Gastroesophageal sphincter (tissue), 4 donors: ENCODE measurements at regions not wholly inside any gene's neighbourhood (a gene's known extent, or its start where the extent isn't known, plus 50 kb on each side); places are given as distances from the start of the nearest gene placed in this dataset.

Experiments
- ATAC-seq: fragments of 150-250 bp; one replicate; pipeline ENCODE4 v1.9.1; 2016; ENCODE audit warnings: mild to moderate bottlenecking, moderate library complexity
- H3K27ac ChIP-seq, 4 donors: fragments of 200-600 bp; sonication (generic) in 3 of 4; 1 replicate in 3 of 4; 2 replicates in 1 of 4; pipeline ENCODE4 v1.5.1; 2016 to 2019
- H3K27me3 ChIP-seq: fragments of 200-600 bp; sonication (generic); one replicate; pipeline ENCODE4 v1.5.1; 2019
- H3K36me3 ChIP-seq, 2 donors: fragments of 200-600 bp; sonication (generic); one replicate each; pipeline ENCODE4 v1.5.1; 2019; ENCODE audit warnings: control low read depth in 1 of 2
- H3K4me1 ChIP-seq, 3 donors: fragments of 200-600 bp; sonication (generic); 1 replicate in 2 of 3; 2 replicates in 1 of 3; pipeline ENCODE4 v1.5.1; 2016 to 2019; ENCODE audit warnings: control low read depth in 2 of 3
- H3K4me3 ChIP-seq, 2 donors: fragments of 200-600 bp; sonication (generic); one replicate each; pipeline ENCODE4 v1.5.1; 2019; ENCODE audit warnings: mild to moderate bottlenecking in 1 of 2, moderate library complexity in 1 of 2
- H3K9me3 ChIP-seq, 3 donors: fragments of 200-600 bp; sonication (generic); one replicate each; pipeline ENCODE4 v1.5.1; 2017 to 2019; ENCODE audit warnings: control low read depth in 2 of 3
- EP300 ChIP-seq: sonication (generic); formaldehyde crosslinking; IDR thresholded peaks from one replicate; pipeline ENCODE4 v1.6.1; 2017; ENCODE audit warnings: antibody characterized with exemption, mild to moderate bottlenecking
- POLR2A ChIP-seq, 2 donors: fragments of 450-650 bp; IDR thresholded peaks; one replicate each; pipeline ENCODE4 v1.6.1; 2017; ENCODE audit warnings: antibody characterized with exemption in 2 of 2, mild to moderate bottlenecking in 2 of 2, moderate library complexity in 1 of 2
- POLR2AphosphoS5 ChIP-seq: sonication (generic); formaldehyde crosslinking; IDR thresholded peaks from one replicate; pipeline ENCODE4 v1.6.1; 2017; ENCODE audit warnings: antibody characterized with exemption
- WGBS, 2 donors: methylation state at CpG; one replicate each; pipeline ENCODE4 v1.1.5; 2018; ENCODE audit warnings: low coverage in 1 of 2; 5-methylcytosine and 5-hydroxymethylcytosine counted together
- TF ChIP-seq, protein P1 (sequence below), 4 experiments: fragments of 200-600 bp in 2 of 4; fragments of 450-650 bp in 2 of 4; sonication (generic) in 1 of 4; IDR thresholded peaks; one replicate each; pipeline ENCODE4 v1.5.1; 2017 to 2019; ENCODE audit warnings: antibody characterized with exemption in 4 of 4, mild to moderate bottlenecking in 2 of 4, moderate library complexity in 2 of 4

DNA sequence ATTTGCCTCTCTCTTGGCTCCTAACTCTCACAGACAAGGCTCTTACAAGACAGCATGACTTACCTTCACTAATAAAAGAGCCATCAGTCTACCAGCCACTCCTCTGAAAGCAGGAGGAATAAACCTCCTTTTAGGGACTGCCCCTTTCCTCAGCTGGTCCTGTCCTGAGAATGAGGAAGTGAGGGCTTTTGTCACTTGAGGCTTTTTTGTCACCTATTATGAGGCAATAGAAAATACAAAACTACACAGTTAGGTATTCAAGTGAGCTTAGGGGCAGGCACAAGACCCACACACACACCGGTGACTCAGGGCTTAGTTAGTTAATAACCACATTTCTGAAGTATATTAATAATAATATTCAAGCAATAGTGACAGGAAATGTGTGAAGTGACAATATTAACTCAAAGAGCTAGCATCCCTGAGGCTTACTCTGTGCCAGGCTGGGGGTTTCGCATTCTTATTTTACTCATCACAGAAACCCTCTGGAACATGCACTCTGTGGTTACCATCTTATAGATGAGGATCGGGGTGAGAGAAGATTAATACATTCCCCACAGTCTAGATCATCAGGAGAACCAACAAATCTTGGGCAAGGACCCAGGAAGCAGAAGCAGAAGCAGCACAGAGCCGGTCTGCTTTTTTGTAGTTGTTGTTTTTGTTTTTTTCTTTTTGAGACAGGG, 379.9 kb downstream of the LIG4 start:
- Histone ChIP-seq H3K9me3 (no peaks in the 10 kb centered on the region), H3K27ac (no peak overlapping the region), H3K27me3 (peaks cover 10% of the 10 kb centered on the region), H3K4me3 (no peak overlapping the region), H3K4me1 (no peaks in the 10 kb centered on the region), H3K36me3 (no peaks in the 10 kb centered on the region)
- WGBS, 2 donors: 81 to 83% methylated on average over 1 to 4 of the region's 4 CpGs
- ATAC-seq: no peak
- TF ChIP-seq POLR2AphosphoS5: no peak
- TF ChIP-seq, protein P1, sequence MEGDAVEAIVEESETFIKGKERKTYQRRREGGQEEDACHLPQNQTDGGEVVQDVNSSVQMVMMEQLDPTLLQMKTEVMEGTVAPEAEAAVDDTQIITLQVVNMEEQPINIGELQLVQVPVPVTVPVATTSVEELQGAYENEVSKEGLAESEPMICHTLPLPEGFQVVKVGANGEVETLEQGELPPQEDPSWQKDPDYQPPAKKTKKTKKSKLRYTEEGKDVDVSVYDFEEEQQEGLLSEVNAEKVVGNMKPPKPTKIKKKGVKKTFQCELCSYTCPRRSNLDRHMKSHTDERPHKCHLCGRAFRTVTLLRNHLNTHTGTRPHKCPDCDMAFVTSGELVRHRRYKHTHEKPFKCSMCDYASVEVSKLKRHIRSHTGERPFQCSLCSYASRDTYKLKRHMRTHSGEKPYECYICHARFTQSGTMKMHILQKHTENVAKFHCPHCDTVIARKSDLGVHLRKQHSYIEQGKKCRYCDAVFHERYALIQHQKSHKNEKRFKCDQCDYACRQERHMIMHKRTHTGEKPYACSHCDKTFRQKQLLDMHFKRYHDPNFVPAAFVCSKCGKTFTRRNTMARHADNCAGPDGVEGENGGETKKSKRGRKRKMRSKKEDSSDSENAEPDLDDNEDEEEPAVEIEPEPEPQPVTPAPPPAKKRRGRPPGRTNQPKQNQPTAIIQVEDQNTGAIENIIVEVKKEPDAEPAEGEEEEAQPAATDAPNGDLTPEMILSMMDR (IDR thresholded peaks at IDR 0.05): no peak
- TF ChIP-seq EP300: no peak
- TF ChIP-seq POLR2A (IDR thresholded peaks at IDR 0.05): no peak

DNA sequence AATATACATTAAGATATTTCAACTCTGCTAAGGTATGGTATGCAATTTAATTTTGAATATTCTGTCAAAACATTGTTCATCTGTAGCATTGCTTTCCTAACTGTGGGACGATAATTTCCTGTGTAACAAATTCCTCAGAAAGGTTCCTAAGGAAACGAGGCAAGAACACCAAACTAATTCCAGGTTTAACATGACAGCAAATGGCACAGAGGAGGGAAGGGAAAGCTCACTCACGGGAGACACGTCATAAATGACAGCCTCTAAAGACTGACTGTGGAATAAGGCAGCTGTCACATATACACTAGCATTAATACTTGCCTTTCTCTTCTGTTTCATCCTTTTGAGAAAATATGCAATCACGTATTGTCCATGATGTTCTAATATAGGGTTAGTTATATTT, 380.6 kb downstream of the LIG4 start:
- no peaks in the 10 kb centered on the region for H3K9me3 ChIP-seq
- no peaks in the 10 kb centered on the region for H3K36me3 ChIP-seq
- H3K27ac ChIP-seq: no peak overlapping the region
- H3K27me3 ChIP-seq: peaks cover 7% of the 10 kb centered on the region
- TF ChIP-seq POLR2A (IDR thresholded peaks at IDR 0.05) (no peak), POLR2AphosphoS5 (no peak), EP300 (no peak)
- TF ChIP-seq, protein P1 (IDR thresholded peaks at IDR 0.05): no peak
- no peak overlapping the region for H3K4me3 ChIP-seq
- ATAC-seq: no peak
- WGBS, 2 donors: 11 to 36% methylated on average over 5 of the region's 5 CpGs
- no peaks in the 10 kb centered on the region for H3K4me1 ChIP-seq

DNA sequence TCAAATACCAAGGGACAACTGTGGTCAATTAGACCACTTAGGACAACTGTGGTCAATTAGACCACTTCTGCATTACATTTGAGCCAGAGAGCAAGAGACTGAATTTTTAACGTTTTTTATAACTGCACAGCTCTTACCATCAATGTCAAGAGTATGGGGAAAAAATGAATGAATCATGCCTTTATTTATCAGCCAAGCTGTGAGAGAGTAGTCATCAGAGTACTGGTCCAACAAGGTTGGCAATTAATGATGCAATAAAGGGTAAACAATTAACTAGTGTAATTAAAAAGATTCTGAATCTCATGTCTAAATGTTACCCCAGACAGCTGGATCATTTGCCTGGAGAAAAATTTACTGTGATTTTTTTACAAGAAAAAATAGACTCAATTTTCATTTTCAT, 381.1 kb downstream of the LIG4 start:
- Histone ChIP-seq H3K4me3 (no peak overlapping the region), H3K4me1 (no peaks in the 10 kb centered on the region), H3K36me3 (no peaks in the 10 kb centered on the region), H3K27me3 (peaks cover 7% of the 10 kb centered on the region), H3K27ac (no peak overlapping the region), H3K9me3 (no peaks in the 10 kb centered on the region)
- 33 to 42% methylated on average over 1 of the region's 1 CpG for WGBS, 2 donors
- TF ChIP-seq EP300: no peak
- TF ChIP-seq, protein P1 (IDR thresholded peaks at IDR 0.05): no peak
- TF ChIP-seq POLR2AphosphoS5: no peak
- no peak for TF ChIP-seq POLR2A (IDR thresholded peaks at IDR 0.05)
- ATAC-seq: no peak

DNA sequence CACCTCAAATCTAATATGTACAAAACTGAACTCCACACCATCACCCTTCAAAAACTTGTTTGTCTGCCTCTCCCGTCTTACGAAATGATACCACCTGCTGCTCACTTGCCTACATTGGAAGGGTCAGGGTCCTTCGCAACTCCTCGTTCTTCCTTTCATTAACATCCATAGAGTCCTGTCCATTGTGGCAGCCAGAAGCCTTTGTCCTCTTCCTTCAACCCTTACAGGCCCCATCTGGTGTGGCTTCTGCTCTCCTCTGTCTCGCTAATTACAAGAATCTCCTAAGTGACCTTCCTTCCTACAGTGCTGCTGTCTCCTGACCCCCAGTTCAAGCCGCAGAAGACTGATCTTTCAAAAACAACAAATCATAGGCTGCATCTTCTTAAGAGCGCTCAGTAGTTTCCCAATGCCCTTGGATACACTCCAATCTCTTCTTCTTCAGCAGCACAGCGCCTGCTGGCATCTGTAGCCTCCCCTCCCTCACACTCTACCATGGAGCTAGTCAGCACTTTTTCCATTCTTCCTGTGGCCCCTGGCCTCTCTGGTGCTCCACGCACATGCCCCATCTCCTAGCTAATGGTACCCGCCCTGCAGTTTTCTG, 382.7 kb downstream of the LIG4 start:
- Histone ChIP-seq H3K4me3 (no peak overlapping the region), H3K4me1 (no peaks in the 10 kb centered on the region), H3K27me3 (peaks cover 7% of the 10 kb centered on the region), H3K9me3 (no peaks in the 10 kb centered on the region), H3K27ac (no peak overlapping the region), H3K36me3 (no peaks in the 10 kb centered on the region)
- TF ChIP-seq POLR2A (IDR thresholded peaks at IDR 0.05) (no peak), POLR2AphosphoS5 (no peak), EP300 (no peak)
- TF ChIP-seq, protein P1 (IDR thresholded peaks at IDR 0.05): no peak
- no peak for ATAC-seq
- 83 to 88% methylated on average over 7 to 10 of the region's 10 CpGs for WGBS, 2 donors

DNA sequence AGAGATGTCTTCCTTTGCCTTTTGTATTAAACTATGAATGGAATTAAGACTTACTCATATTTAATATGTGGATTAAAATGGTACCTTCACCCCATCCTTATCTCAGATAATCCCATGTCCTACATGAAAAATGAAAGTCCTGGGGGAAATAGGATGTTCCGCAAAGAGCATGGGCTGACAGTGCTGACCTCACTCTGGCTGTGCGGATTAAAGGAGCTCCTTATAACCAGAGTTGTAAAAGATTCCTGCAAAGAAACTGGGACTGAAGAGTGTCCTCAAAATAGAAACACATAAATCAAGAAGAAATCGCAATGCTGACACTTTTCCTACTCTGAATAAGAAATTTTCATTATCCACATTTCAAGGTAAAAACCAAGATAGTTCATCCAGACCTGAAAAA, 384.5 kb downstream of the LIG4 start:
- Histone ChIP-seq H3K4me3 (no peak overlapping the region), H3K27ac (no peak overlapping the region), H3K9me3 (no peaks in the 10 kb centered on the region), H3K27me3 (peaks cover 6% of the 10 kb centered on the region), H3K4me1 (no peaks in the 10 kb centered on the region), H3K36me3 (no peaks in the 10 kb centered on the region)
- WGBS, 2 donors: 19 to 33% methylated on average over 2 to 3 of the region's 3 CpGs
- TF ChIP-seq EP300 (no peak), POLR2AphosphoS5 (no peak), POLR2A (IDR thresholded peaks at IDR 0.05) (no peak)
- TF ChIP-seq, protein P1 (IDR thresholded peaks at IDR 0.05): no peak
- ATAC-seq: no peak
